HepG2 (cell line): ENCODE measurements at regions not wholly inside any gene's neighbourhood (a gene's known extent, or its start where the extent isn't known, plus 50 kb on each side); places are given as distances from the start of the nearest gene placed in this dataset.

Experiments used
- ATAC-seq: fragments of 200-7000 bp; cut with Tn5 transposase; 3 replicates; pipeline ENCODE4 v1.9.1; 2020; ENCODE audit warnings: mild to moderate bottlenecking, moderate library complexity
- BruUV-seq: library from RNA; stranded (reverse); fragments of 400-500 nt; replicated peaks from 2 replicates; lab custom pipeline; 2021; lab: Mats Ljungman, UMichigan
- CTCF ChIA-PET: fragments of 300-600 bp; formaldehyde crosslinking; extraction: SDS; loops from one replicate; lab custom pipeline; 2021; ENCODE audit warnings: low total read pairs, inconsistent platforms, low intra/inter-chr PET ratio; lab: Yijun Ruan, JAX
- POLR2A ChIA-PET: fragments of 350-600 bp; sonication (Branson Sonifier 250); formaldehyde crosslinking; loops from one replicate; lab custom pipeline; 2020; ENCODE audit warnings: antibody characterized with exemption, inconsistent platforms; lab: Yijun Ruan, JAX
- DNase-seq: peaks from one replicate; pipeline ENCODE4 v3.0.0-alpha.2; 2015; ENCODE audit warnings: low spot score
- FAIRE-seq: peaks from 3 replicates; lab custom pipeline; 2011; peaks lifted over from hg19 to GRCh38; lab: Jason Lieb, UNC
- H2AFZ ChIP-seq: one replicate; pipeline ENCODE4 v1.6.1; 2011; ENCODE audit warnings: low read length, inconsistent platforms
- H3K27ac ChIP-seq: fragments of 300-600 bp; 3 replicates; pipeline ENCODE4 v1.8.0; 2011; ENCODE audit warnings: mixed run types, mild to moderate bottlenecking, mixed read lengths, low read length, inconsistent platforms; ENCODE audit not compliant: insufficient read depth; ENCODE audit errors: extremely low read length
- H3K27me3 ChIP-seq, 2 experiments: fragments of 200-600 bp in 1 of 2; 2 replicates in 1 of 2; 3 replicates in 1 of 2; pipeline versions ENCODE4 v1.6.0 to v1.8.0; 2011; ENCODE audit warnings: low read length in 2 of 2, mild to moderate bottlenecking in 2 of 2, moderate library complexity in 2 of 2, inconsistent platforms in 1 of 2; ENCODE audit not compliant: insufficient read depth in 2 of 2, control insufficient read depth in 1 of 2
- H3K36me3 ChIP-seq, 2 experiments: fragments of 200-600 bp in 1 of 2; replicated peaks in 1 of 2; 2 replicates in 1 of 2; 3 replicates in 1 of 2; pipeline versions ENCODE4 v1.5.1 to v1.8.0; 2011; ENCODE audit warnings: low read length in 2 of 2, inconsistent platforms in 1 of 2; ENCODE audit not compliant: insufficient read depth in 2 of 2, control insufficient read depth in 1 of 2
- H3K4me1 ChIP-seq: 2 replicates; pipeline ENCODE4 v1.5.1; 2012; ENCODE audit warnings: low read length, inconsistent platforms; ENCODE audit not compliant: insufficient read depth
- H3K4me2 ChIP-seq: 2 replicates; pipeline ENCODE4 v1.6.0; 2011; ENCODE audit warnings: low read depth, low read length, inconsistent platforms
- H3K4me3 ChIP-seq, 3 experiments: fragments of 200-600 bp in 1 of 3; sonication (generic), shearing (Covaris generic) in 1 of 3; replicated peaks in 1 of 3; 2 replicates each; pipeline ENCODE4 v1.5.1; 2011 to 2016; ENCODE audit warnings: low read length in 3 of 3, inconsistent platforms in 2 of 3, low read depth in 2 of 3, mild to moderate bottlenecking in 2 of 3, control low read depth in 1 of 3, mixed read lengths in 1 of 3; ENCODE audit not compliant: insufficient read depth in 1 of 3
- H3K79me2 ChIP-seq: one replicate; pipeline ENCODE4 v1.6.1; 2011; ENCODE audit warnings: low read length, inconsistent platforms; ENCODE audit not compliant: insufficient read depth
- H3K9ac ChIP-seq: 2 replicates; pipeline ENCODE4 v1.6.0; 2011; ENCODE audit warnings: mild to moderate bottlenecking, low read depth, low read length, inconsistent platforms; ENCODE audit not compliant: insufficient read depth
- H3K9me3 ChIP-seq: 2 replicates; pipeline ENCODE4 v1.5.1; 2012; ENCODE audit warnings: mild to moderate bottlenecking, low read length
- H4K20me1 ChIP-seq: 2 replicates; pipeline ENCODE4 v1.6.0; 2011; ENCODE audit warnings: inconsistent platforms, mild to moderate bottlenecking, low read length, moderate library complexity; ENCODE audit not compliant: insufficient read depth
- CBX5 ChIP-seq: sonication (generic); formaldehyde crosslinking; IDR thresholded peaks from 2 replicates; pipeline ENCODE4 v1.4.0; 2020; ENCODE audit warnings: missing genetic modification reagents, borderline replicate concordance
- KLF15 ChIP-seq: sonication (generic); formaldehyde crosslinking; IDR thresholded peaks from 2 replicates; pipeline ENCODE4 v1.8.1; 2023; ENCODE audit warnings: borderline replicate concordance, mild to moderate bottlenecking, inconsistent platforms, missing genetic modification reagents, mixed read lengths
- MATR3 ChIP-seq: sonication (generic); formaldehyde crosslinking; IDR thresholded peaks from 2 replicates; pipeline ENCODE4 v1.4.0; 2020; ENCODE audit warnings: missing genetic modification reagents
- NCOA2 ChIP-seq: sonication (generic); formaldehyde crosslinking; IDR thresholded peaks from 2 replicates; pipeline ENCODE4 v1.8.0; 2022; ENCODE audit warnings: inconsistent platforms
- NFKB2 ChIP-seq: sonication (generic); formaldehyde crosslinking; IDR thresholded peaks from 2 replicates; pipeline ENCODE4 v1.4.0; 2020; ENCODE audit warnings: missing genetic modification reagents, borderline replicate concordance
- RAD21 ChIP-seq: fragments of 450-650 bp; formaldehyde crosslinking; IDR thresholded peaks from 2 replicates; pipeline ENCODE4 v1.5.0; 2020; ENCODE audit warnings: mild to moderate bottlenecking
- RBM22 ChIP-seq: fragments of 200-400 bp; formaldehyde crosslinking; optimal IDR thresholded peaks from 2 replicates; pipeline ENCODE3; 2017; ENCODE audit warnings: mild to moderate bottlenecking, low read length, moderate library complexity
- RELA ChIP-seq: sonication (generic); formaldehyde crosslinking; IDR thresholded peaks from 2 replicates; pipeline ENCODE4 v1.4.0; 2020; ENCODE audit warnings: missing genetic modification reagents
- SMAD3 ChIP-seq: sonication (generic); formaldehyde crosslinking; IDR thresholded peaks from 2 replicates; pipeline ENCODE4 v1.4.0; 2020; ENCODE audit warnings: missing genetic modification reagents
- SRY ChIP-seq: sonication (generic); formaldehyde crosslinking; IDR thresholded peaks from 2 replicates; pipeline ENCODE4 v1.8.0; 2022; ENCODE audit warnings: mild to moderate bottlenecking, missing genetic modification reagents
- TARDBP ChIP-seq: sonication (generic); formaldehyde crosslinking; IDR thresholded peaks from 2 replicates; pipeline ENCODE4 v1.8.0; 2022; ENCODE audit warnings: mild to moderate bottlenecking, missing genetic modification reagents
- TBP ChIP-seq: sonication (generic); formaldehyde crosslinking; IDR thresholded peaks from 2 replicates; pipeline ENCODE4 v1.5.0; 2020; ENCODE audit warnings: missing genetic modification reagents
- TBX3 ChIP-seq: fragments of 450-650 bp; IDR thresholded peaks from 2 replicates; pipeline ENCODE4 v1.6.1; 2017; ENCODE audit warnings: antibody characterized with exemption, mild to moderate bottlenecking, inconsistent platforms, borderline replicate concordance
- TOE1 ChIP-seq: sonication (generic); formaldehyde crosslinking; IDR thresholded peaks from 2 replicates; pipeline ENCODE4 v1.4.0; 2020; ENCODE audit warnings: mild to moderate bottlenecking, missing genetic modification reagents
- in situ Hi-C: cut with HindIII; loops from 2 replicates; pipeline ENCODE4 v1.10.0; 2017; ENCODE audit warnings: low pct_unique_long_range_greater_than_20kb; ENCODE audit not compliant: extremely low pct_ligation_motif_present
- intact Hi-C: fragments of 100-400 bp; cut with micrococcal nuclease; formaldehyde crosslinking; loops from one replicate; pipeline ENCODE4 v1.10.0; 2022; ENCODE audit not compliant: unreplicated experiment
- TF ChIP-seq, protein P1 (sequence below): sonication (generic); formaldehyde crosslinking; IDR thresholded peaks from 2 replicates; pipeline ENCODE4 v1.9.0; 2021; ENCODE audit warnings: missing genetic modification reagents, borderline replicate concordance
- TF ChIP-seq, protein P2 (sequence below): IDR thresholded peaks from 2 replicates; pipeline ENCODE4 v1.6.1; 2018; ENCODE audit warnings: missing genetic modification reagents

DNA sequence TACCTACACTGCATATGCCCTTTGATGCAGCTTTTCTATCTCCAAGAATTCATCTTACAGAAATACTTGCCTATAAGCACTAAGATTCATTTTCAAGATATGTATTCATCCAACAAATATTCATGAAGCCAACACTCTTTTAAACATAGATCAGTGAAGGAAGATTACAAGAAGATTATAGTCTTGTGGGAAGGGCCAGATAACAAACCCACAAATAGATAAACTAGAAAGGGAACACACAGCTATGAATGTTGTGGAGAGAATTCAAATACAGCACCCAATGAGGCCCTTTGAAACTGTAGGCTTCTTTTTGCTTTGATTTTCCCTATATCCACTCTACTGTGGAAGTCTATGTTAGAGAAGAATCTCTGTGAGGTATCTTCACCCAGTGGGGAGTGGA, 186.7 kb upstream of the RBMS1 start:
- ATAC-seq (no peak), FAIRE-seq (no peak), DNase-seq (no peak)
- intact Hi-C loops = no loop called here
- in situ Hi-C loops = no loop called here
- Histone ChIP-seq H3K36me3 (no peaks in the 10 kb centered on the region), H2AFZ (no peak overlapping the region), H3K4me3 (no peak overlapping the region), H3K27me3 (no peaks in the 10 kb centered on the region), H3K27ac (no peak overlapping the region), H3K4me2 (no peak overlapping the region), H3K4me1 (no peaks in the 10 kb centered on the region), H3K9ac (no peak overlapping the region), H3K79me2 (no peaks in the 10 kb centered on the region), H3K9me3 (no peaks in the 10 kb centered on the region), H4K20me1 (no peaks in the 10 kb centered on the region)
- no TSS peak for BruUV-seq
- TF ChIP-seq TARDBP (CRISPR knock-in tag) = no peak
- no peak for TF ChIP-seq SMAD3 (CRISPR knock-in tag)
- TF ChIP-seq KLF15 (CRISPR knock-in tag) = no peak
- TF ChIP-seq, protein P1, sequence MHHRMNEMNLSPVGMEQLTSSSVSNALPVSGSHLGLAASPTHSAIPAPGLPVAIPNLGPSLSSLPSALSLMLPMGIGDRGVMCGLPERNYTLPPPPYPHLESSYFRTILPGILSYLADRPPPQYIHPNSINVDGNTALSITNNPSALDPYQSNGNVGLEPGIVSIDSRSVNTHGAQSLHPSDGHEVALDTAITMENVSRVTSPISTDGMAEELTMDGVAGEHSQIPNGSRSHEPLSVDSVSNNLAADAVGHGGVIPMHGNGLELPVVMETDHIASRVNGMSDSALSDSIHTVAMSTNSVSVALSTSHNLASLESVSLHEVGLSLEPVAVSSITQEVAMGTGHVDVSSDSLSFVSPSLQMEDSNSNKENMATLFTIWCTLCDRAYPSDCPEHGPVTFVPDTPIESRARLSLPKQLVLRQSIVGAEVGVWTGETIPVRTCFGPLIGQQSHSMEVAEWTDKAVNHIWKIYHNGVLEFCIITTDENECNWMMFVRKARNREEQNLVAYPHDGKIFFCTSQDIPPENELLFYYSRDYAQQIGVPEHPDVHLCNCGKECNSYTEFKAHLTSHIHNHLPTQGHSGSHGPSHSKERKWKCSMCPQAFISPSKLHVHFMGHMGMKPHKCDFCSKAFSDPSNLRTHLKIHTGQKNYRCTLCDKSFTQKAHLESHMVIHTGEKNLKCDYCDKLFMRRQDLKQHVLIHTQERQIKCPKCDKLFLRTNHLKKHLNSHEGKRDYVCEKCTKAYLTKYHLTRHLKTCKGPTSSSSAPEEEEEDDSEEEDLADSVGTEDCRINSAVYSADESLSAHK (CRISPR knock-in tag) = no peak
- TF ChIP-seq RELA = no peak
- TF ChIP-seq SRY (CRISPR knock-in tag) = no peak
- TF ChIP-seq NCOA2 (CRISPR knock-in tag) = no peak
- no peak for TF ChIP-seq CBX5
- TF ChIP-seq RBM22 = no peak
- TF ChIP-seq TBP = no peak
- no peak for TF ChIP-seq RAD21 (CRISPR knock-in tag)
- TF ChIP-seq, protein P2, sequence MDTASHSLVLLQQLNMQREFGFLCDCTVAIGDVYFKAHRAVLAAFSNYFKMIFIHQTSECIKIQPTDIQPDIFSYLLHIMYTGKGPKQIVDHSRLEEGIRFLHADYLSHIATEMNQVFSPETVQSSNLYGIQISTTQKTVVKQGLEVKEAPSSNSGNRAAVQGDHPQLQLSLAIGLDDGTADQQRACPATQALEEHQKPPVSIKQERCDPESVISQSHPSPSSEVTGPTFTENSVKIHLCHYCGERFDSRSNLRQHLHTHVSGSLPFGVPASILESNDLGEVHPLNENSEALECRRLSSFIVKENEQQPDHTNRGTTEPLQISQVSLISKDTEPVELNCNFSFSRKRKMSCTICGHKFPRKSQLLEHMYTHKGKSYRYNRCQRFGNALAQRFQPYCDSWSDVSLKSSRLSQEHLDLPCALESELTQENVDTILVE (CRISPR knock-in tag) = no peak
- TF ChIP-seq TOE1 (CRISPR knock-in tag) = no peak
- no peak for TF ChIP-seq NFKB2
- no peak for TF ChIP-seq TBX3
- TF ChIP-seq MATR3 (CRISPR knock-in tag) = no peak
- CTCF ChIA-PET = no interaction called here
- POLR2A ChIA-PET = no interaction called here
